Thyroid gland (tissue), 4 donors: ENCODE measurements at regions not wholly inside any gene's neighbourhood (a gene's known extent, or its start where the extent isn't known, plus 50 kb on each side); places are given as distances from the start of the nearest gene placed in this dataset.

Experiments used
- DNase-seq, 2 donors: peaks; one replicate each; pipeline ENCODE4 v3.0.0-alpha.2; 2019
- H3K27ac ChIP-seq, 3 donors: fragments of 200-600 bp; sonication (generic); 1 replicate in 2 of 3; 2 replicates in 1 of 3; pipeline ENCODE4 v1.5.1; 2016 to 2019; ENCODE audit warnings: mild to moderate bottlenecking in 1 of 3, moderate library complexity in 1 of 3
- H3K27me3 ChIP-seq: fragments of 200-600 bp; sonication (generic); one replicate; pipeline ENCODE4 v1.5.1; 2019
- H3K36me3 ChIP-seq, 2 donors: fragments of 200-600 bp; sonication (generic); one replicate each; pipeline ENCODE4 v1.5.1; 2016 to 2019
- H3K4me1 ChIP-seq, 2 donors: fragments of 200-600 bp; sonication (generic); one replicate each; pipeline ENCODE4 v1.5.1; 2017 to 2019
- H3K4me3 ChIP-seq, 3 donors: fragments of 200-600 bp; sonication (generic); replicated peaks in 1 of 3; 1 replicate in 2 of 3; 2 replicates in 1 of 3; pipeline ENCODE4 v1.5.1; 2016; ENCODE audit warnings: mild to moderate bottlenecking in 1 of 3
- H3K9me3 ChIP-seq: fragments of 200-600 bp; sonication (generic); one replicate; pipeline ENCODE4 v1.5.1; 2017
- POLR2A ChIP-seq, 2 donors: fragments of 450-650 bp; IDR thresholded peaks; one replicate each; pipeline ENCODE4 v1.6.1; 2017; ENCODE audit warnings: antibody characterized with exemption in 2 of 2, mild to moderate bottlenecking in 2 of 2, moderate library complexity in 1 of 2
- WGBS, 2 donors: methylation state at CpG; one replicate each; pipeline ENCODE4 v1.1.5; 2017; 5-methylcytosine and 5-hydroxymethylcytosine counted together
- intact Hi-C: fragments of 100-400 bp; cut with DNase I; formaldehyde crosslinking; loops from one replicate; pipeline ENCODE4 v1.15.1; 2023
- TF ChIP-seq, protein P1 (sequence below), 6 experiments: fragments of 200-600 bp in 3 of 6; fragments of 450-650 bp in 3 of 6; sonication (generic) in 3 of 6; IDR thresholded peaks; one replicate each; pipeline ENCODE4 v1.5.1; 2016 to 2019; ENCODE audit warnings: antibody characterized with exemption in 6 of 6, mild to moderate bottlenecking in 2 of 6, inconsistent platforms in 1 of 6, moderate library complexity in 1 of 6

DNA sequence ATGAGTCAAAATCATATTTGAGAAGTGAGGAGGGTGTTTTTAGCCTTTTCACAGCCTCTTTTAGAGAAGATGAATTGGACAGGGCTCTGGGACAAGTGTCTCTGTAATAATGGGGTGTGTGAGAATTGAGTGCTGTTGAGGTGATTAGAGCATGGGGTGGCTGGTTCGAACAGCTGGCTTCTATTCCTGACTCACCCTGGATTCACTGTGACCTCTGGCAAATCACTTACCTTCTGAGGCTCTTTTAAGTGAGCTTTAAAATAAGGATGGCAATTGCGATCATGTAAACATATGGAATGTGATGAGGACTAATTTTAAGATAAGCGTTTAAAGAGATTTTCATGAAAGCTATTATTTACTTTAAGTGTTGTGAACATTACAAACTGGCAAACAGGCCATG is 243.4 kb downstream of the ADGRL2 start:
- DNase-seq, result no peak
- Histone ChIP-seq H3K4me3 (no peak overlapping the region), H3K4me1 (no peaks in the 10 kb centered on the region), H3K27me3 (no peaks in the 10 kb centered on the region), H3K27ac (no peak overlapping the region), H3K9me3 (no peaks in the 10 kb centered on the region), H3K36me3 (no peaks in the 10 kb centered on the region)
- 81% methylated on average over 3 of the region's 3 CpGs for WGBS, 2 donors
- no peak for TF ChIP-seq POLR2A (IDR thresholded peaks at IDR 0.05)
- TF ChIP-seq, protein P1, sequence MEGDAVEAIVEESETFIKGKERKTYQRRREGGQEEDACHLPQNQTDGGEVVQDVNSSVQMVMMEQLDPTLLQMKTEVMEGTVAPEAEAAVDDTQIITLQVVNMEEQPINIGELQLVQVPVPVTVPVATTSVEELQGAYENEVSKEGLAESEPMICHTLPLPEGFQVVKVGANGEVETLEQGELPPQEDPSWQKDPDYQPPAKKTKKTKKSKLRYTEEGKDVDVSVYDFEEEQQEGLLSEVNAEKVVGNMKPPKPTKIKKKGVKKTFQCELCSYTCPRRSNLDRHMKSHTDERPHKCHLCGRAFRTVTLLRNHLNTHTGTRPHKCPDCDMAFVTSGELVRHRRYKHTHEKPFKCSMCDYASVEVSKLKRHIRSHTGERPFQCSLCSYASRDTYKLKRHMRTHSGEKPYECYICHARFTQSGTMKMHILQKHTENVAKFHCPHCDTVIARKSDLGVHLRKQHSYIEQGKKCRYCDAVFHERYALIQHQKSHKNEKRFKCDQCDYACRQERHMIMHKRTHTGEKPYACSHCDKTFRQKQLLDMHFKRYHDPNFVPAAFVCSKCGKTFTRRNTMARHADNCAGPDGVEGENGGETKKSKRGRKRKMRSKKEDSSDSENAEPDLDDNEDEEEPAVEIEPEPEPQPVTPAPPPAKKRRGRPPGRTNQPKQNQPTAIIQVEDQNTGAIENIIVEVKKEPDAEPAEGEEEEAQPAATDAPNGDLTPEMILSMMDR (IDR thresholded peaks at IDR 0.05), result no peak
- intact Hi-C loops, result no loop called here

GRCh38 chr1:82042306-82043060 is 241.7 kb downstream of the ADGRL2 start:
- intact Hi-C loops, result no loop called here
- Histone ChIP-seq H3K27ac (no peak overlapping the region), H3K4me1 (no peaks in the 10 kb centered on the region), H3K36me3 (no peaks in the 10 kb centered on the region), H3K27me3 (no peaks in the 10 kb centered on the region), H3K9me3 (no peaks in the 10 kb centered on the region), H3K4me3 (no peak overlapping the region)
- DNase-seq, result no peak
- TF ChIP-seq, protein P1 (IDR thresholded peaks at IDR 0.05), result no peak
- TF ChIP-seq POLR2A (IDR thresholded peaks at IDR 0.05), result no peak
- 64 to 76% methylated on average over 4 of the region's 4 CpGs for WGBS, 2 donors
